ENCODE measurements at regions not wholly inside any gene's neighbourhood (a gene's known extent, or its start where the extent isn't known, plus 50 kb on each side); places are given as distances from the start of the nearest gene placed in this dataset.

DNA sequence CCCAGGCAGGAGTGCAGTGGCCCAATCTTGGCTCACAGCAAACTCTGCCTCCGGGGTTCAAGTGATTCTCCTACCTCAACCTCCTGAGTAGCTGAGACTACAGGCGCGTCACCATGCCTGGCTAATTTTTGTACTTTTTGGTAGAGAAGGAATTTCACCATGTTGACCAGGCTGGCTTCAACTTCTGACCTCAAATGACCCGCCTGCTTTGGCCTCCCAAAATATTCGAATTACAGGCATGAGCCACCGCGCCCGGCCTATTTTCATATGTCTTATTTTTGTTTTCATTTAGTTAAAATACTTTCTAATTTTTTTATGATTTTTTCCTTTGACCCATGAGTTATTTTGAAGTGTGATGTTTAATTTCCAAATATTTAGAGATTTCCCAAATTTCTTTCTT lies 143.6 kb upstream of the VRK1 start:
- TF ChIP-seq MYC (IDR thresholded peaks at IDR 0.05; ENCODE audit: low read depth, low read length) (no peak), CTCF (IDR thresholded peaks at IDR 0.05; ENCODE audit: low read depth, low read length) (no peak)
